ENCODE measurements at regions not wholly inside any gene's neighbourhood (a gene's known extent, or its start where the extent isn't known, plus 50 kb on each side); places are given as distances from the start of the nearest gene placed in this dataset.

DNA sequence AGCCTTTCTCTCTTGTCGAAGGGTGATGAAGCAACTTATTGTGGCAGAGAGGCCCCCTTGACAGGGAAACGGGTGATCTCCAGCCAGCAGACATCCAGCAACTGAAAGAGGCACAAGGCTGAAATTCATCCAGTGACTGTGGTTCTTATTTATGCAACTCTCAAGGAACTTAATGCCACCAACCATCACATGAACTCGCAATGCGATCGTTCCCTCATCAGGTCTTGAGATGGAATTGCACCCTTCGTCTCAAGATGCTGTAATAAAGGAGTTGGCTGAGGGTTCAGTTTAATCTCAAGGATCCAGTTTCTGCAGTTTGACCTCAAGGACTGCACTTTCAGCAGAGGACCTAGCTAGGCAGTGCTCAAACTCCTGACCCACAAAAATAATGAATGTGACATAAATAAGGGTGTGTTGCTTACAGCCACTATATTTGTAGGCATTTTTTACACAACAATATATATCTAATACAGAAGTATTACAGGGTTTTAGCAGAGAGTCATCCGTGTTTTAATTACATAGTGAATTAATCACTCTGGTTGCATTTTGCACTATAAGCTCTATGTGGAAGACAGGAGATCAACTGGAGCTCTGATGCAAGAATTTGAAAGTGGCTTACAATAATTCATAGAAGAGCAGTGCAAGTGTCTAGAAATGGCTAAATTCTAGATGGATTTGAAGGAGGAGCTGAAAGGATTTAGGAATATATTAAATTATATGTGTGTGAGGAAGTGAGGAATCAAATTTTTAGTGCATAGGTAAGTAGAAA is 957.8 kb upstream of the CTNND2 start (continued):
- TF ChIP-seq CHD7 (IDR thresholded peaks at IDR 0.05; ENCODE audit: insufficient replicate concordance, low read length) (no peak), RAD21 (IDR thresholded peaks at IDR 0.05 in 1 of 2, conservative IDR thresholded peaks at IDR 0.05 in 1 of 2; ENCODE audit: low read depth in 2 of 2, low read length in 2 of 2) (peak; percentile 52 to 63), CTCF (IDR thresholded peaks at IDR 0.05; ENCODE audit: control extremely low read depth in 1 of 3, insufficient read depth in 1 of 3, low read depth in 1 of 3, low read length in 3 of 3) (peak in 2 of 3 experiments; percentile 2 to 54; a peak in 2 of 4 replicates), KDM1A (IDR thresholded peaks at IDR 0.05; ENCODE audit: borderline replicate concordance, low read length) (no peak)

All from H1 (cell line).